GM21447 (cell line): ENCODE measurements at regions not wholly inside any gene's neighbourhood (a gene's known extent, or its start where the extent isn't known, plus 50 kb on each side); places are given as distances from the start of the nearest gene placed in this dataset.

Source experiments
- ATAC-seq: cut with Tn5 transposase; IDR thresholded peaks from one replicate; pipeline ENCODE4 v1.9.1; 2021; ENCODE audit not compliant: unreplicated experiment

- no peak for ATAC-seq
These were observed 204.1 kb downstream of the BCOR start for GRCh38 chrX:39893417-39894338.

GRCh38 chrX:39894683-39895082, 203.1 kb downstream of the BCOR start:
- no peak for ATAC-seq

- no peak for ATAC-seq
These were observed 202.3 kb downstream of the BCOR start for GRCh38 chrX:39895218-39896110.

- no peak for ATAC-seq
These were observed 200.6 kb downstream of the BCOR start for GRCh38 chrX:39896951-39897740.

GRCh38 chrX:39897741-39898097, 200.0 kb downstream of the BCOR start:
- no peak for ATAC-seq

GRCh38 chrX:39898147-39898546, 199.6 kb downstream of the BCOR start:
- ATAC-seq = no peak

- no peak for ATAC-seq
These were observed 198.7 kb downstream of the BCOR start for GRCh38 chrX:39899059-39899458.

- no peak for ATAC-seq
These were observed 197.6 kb downstream of the BCOR start for GRCh38 chrX:39899856-39900776.

GRCh38 chrX:39900777-39901170, 197.0 kb downstream of the BCOR start:
- ATAC-seq = no peak

GRCh38 chrX:39903343-39903742, 194.4 kb downstream of the BCOR start:
- ATAC-seq = no peak

GRCh38 chrX:39903937-39904336, 193.8 kb downstream of the BCOR start:
- ATAC-seq = no peak

- no peak for ATAC-seq
These were observed 192.8 kb downstream of the BCOR start for GRCh38 chrX:39904816-39905537.

- ATAC-seq = no peak
These were observed 192.2 kb downstream of the BCOR start for GRCh38 chrX:39905538-39905891.

- no peak for ATAC-seq
These were observed 191.8 kb downstream of the BCOR start for GRCh38 chrX:39905946-39906345.

GRCh38 chrX:39907964-39908661, 189.6 kb downstream of the BCOR start:
- ATAC-seq = no peak

- no peak for ATAC-seq
These were observed 187.8 kb downstream of the BCOR start for GRCh38 chrX:39909996-39910395.

GRCh38 chrX:39910651-39911050, 187.1 kb downstream of the BCOR start:
- no peak for ATAC-seq

GRCh38 chrX:39911278-39911897, 186.4 kb downstream of the BCOR start:
- ATAC-seq = no peak
